GM12873 (cell line): ENCODE measurements at regions not wholly inside any gene's neighbourhood (a gene's known extent, or its start where the extent isn't known, plus 50 kb on each side); places are given as distances from the start of the nearest gene placed in this dataset.

Source experiments
- TF ChIP-seq, protein P1 (sequence below): IDR thresholded peaks from 2 replicates; pipeline ENCODE4 v1.5.1; 2012; ENCODE audit warnings: low read depth, mild to moderate bottlenecking, moderate library complexity, low read length, control low read depth; ENCODE audit not compliant: insufficient read depth; ENCODE audit errors: missing control alignments

DNA sequence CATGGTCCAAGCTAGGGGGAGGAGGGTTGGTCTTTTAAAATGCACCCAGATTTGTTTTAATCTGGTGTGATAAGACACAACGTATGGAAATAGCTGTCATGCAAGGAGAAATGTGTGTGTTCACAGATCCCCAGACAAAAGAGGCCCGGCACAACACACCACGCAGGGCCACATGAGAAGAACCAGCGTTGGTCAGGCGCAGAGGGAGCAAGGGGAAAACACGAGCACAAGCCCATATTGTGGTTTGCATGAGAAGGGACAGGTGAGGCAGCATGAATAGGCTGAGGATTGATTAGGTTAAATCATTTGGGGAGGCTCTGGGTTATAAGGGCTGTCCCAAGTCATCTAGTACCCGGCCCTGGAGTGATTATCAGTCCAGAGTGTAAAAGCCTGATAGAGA, 272.5 kb upstream of the NCKAP5 start:
- TF ChIP-seq, protein P1, sequence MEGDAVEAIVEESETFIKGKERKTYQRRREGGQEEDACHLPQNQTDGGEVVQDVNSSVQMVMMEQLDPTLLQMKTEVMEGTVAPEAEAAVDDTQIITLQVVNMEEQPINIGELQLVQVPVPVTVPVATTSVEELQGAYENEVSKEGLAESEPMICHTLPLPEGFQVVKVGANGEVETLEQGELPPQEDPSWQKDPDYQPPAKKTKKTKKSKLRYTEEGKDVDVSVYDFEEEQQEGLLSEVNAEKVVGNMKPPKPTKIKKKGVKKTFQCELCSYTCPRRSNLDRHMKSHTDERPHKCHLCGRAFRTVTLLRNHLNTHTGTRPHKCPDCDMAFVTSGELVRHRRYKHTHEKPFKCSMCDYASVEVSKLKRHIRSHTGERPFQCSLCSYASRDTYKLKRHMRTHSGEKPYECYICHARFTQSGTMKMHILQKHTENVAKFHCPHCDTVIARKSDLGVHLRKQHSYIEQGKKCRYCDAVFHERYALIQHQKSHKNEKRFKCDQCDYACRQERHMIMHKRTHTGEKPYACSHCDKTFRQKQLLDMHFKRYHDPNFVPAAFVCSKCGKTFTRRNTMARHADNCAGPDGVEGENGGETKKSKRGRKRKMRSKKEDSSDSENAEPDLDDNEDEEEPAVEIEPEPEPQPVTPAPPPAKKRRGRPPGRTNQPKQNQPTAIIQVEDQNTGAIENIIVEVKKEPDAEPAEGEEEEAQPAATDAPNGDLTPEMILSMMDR = no peak

DNA sequence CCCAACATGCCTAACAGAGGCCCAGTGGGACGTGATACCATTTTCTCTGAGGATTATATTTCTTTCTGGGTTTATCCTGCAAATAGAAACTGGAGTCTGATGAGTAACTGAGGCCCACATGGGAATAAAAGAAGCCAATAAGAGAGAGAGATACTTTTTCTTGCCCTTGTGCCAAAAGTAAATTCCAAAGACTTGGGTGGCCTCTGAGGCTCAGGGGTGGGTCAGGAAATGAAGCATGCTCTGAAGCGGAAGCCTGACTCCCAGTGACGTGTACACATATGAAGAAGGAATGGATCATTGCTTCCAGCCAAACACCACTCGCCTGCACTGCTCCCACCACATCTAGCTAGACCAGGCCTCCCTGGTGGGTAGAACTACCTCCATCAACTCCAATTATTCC, 273.6 kb upstream of the NCKAP5 start:
- TF ChIP-seq, protein P1 = no peak

DNA sequence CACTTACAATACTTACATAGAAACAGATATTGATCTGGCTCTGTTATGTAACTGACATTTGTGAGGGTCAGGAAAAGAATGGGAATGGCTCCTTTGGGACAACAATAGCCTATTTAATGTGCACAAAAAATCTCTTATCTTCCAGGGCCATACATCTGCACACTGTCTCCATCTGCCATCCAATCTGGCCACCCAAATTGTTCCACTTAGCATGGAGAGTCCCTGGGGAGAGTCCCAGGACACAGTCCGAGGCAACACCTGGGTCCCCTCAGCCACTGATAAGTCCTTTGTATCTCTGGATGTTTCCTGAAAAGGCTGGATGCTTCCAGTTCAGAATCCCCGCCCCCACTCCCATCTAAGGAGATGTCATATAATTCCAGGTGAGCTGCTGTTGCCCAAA, 274.2 kb upstream of the NCKAP5 start:
- TF ChIP-seq, protein P1 = no peak

DNA sequence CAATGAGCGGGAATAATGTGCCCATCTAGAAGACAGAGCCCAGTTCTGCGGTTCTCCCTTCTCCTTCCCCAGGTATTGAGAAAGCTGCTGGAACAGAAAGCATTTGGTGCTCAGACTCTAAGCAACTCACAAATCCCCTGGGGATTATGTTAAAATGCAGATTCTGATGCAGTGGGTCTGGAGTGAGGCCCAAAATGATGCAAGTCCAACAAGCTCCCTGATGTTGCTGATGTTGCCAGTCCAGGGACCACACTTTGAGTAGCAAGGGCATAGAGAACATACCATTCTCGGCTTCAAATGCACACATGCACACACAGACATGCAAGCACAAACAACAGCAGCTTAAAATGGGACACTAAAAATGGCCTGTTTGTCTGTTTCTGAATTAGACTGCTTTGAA, 274.8 kb upstream of the NCKAP5 start:
- TF ChIP-seq, protein P1 = no peak

DNA sequence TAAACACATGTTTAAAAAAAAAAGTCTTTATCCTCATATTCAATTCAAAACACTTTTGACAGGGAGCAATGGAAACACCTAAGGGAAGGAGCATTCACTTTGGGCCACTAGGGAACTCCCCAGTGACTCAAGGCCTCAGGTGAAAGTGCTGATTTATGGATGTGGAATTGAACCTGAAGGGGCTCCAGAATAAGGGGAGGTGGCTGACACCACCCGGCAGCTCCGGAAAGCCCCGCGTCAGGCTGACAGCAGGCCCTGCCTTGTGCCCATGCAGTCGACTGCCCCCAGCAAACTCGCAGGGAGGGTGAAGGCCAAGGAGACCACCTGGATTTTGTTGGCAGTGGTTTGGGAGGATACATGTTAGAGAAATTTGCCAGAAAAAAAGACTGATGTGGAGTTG, 275.3 kb upstream of the NCKAP5 start:
- TF ChIP-seq, protein P1 = no peak

DNA sequence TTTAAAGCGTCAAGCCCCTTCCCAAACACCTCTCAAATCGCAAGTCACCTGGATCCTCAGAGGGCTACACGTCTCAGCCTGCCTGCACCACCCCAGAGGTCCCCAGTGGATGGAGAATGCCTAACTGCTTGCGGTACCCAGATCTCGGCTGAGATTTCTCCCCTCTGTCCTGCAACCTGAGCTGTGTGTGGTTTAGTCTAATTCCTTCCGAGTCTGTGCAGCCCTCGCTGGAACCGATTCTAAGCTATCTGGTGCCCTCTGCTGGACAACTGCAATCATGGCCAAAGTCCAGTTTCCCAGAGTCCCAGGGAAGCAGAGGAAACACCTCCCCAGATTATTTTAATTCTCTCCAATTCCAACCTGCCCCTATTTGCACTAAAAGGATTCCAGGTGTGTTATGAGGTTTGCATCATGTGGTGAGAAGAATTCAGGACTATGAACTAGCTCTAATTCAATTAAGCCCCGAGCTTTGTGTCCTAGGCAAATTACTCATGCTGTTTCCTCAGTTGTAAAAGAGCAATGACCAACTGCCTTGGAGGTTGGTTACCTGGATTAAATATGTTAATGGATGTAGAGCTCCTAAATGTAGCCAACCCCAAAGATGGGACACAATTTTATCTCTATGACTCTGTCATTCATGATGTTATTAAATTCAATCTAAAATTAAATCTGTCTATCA, 276.1 kb upstream of the NCKAP5 start:
- TF ChIP-seq, protein P1 = peak; percentile 83

DNA sequence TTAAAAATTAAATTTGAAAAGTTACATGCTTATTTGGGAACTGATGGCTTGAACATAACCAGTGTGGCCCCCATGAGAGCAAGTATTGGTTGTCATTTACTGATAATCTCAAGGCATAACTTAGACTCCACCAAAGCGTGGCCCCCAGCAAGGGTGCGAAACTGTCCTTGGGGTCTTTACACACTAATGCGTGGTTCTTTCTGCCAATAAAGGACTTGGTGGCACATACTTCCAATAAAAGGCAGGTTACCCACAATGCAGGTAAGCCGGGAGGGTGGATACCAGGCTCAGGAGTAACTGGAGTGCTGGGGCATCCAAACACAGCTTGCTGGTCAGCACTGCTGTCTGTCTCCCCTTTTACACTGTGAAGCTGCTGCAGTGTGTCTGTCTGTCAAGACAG, 278.2 kb upstream of the NCKAP5 start:
- TF ChIP-seq, protein P1 = no peak
